Stimulated activated CD8-positive, alpha-beta memory T cell treated with anti-CD3 and anti-CD28 coated beads, Interleukin-15, amount 100 ng/mL, for 4 hours (primary cell): ENCODE measurements at regions not wholly inside any gene's neighbourhood (a gene's known extent, or its start where the extent isn't known, plus 50 kb on each side); places are given as distances from the start of the nearest gene placed in this dataset.

ENCODE experiments used
- DNase-seq, 2 donors: peaks; one replicate each; pipeline ENCODE4 v3.0.0-alpha.2; 2020; ENCODE audit warnings: low read depth in 2 of 2

- DNase-seq, result peak; percentile 27 to 60
These were observed 51.2 kb upstream of the ULK4 start for GRCh38 chr3:42012935-42013690.

DNA sequence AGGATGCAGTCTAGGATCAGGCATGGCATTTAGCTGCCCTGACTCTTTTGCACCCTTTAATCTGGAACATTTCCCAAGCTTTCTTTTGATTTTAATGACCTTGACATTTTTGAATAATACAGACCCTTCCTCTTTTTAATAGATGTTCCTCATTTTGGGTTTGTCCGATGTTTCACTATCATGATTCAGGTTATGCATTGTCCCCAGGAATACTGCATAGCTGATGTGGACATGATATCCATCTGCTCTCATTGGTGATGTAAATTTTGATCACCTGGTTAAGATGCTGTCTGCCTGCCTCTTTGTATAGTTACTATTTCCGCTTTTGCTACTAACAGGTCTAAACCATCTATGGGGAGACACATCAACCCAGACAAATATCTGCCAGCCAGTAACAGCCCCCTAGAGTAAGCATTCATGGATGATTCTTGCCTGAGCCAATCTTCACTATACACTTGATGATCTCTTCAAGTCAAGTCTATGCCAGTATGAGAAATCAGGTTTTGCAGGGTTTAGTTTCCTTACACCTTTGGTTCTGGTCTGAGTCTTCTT, 50.6 kb upstream of the ULK4 start:
- DNase-seq, result no peak
